Left forelimb (tissue), 1 donor: ENCODE measurements at regions not wholly inside any gene's neighbourhood (a gene's known extent, or its start where the extent isn't known, plus 50 kb on each side); places are given as distances from the start of the nearest gene placed in this dataset.

Source experiments
- DNase-seq: peaks from one replicate; pipeline ENCODE4 v3.0.0-alpha.2; 2018; ENCODE audit warnings: low spot score

- no peak for DNase-seq
These were observed 524.8 kb downstream of the HAO1 start for GRCh38 chr20:7415427-7415826.

- no peak for DNase-seq
These were observed 523.9 kb downstream of the HAO1 start for GRCh38 chr20:7416382-7416781.

- no peak for DNase-seq
These were observed 519.9 kb downstream of the HAO1 start for GRCh38 chr20:7420345-7420744.

- no peak for DNase-seq
These were observed 513.3 kb downstream of the HAO1 start for GRCh38 chr20:7426890-7427496.

DNA sequence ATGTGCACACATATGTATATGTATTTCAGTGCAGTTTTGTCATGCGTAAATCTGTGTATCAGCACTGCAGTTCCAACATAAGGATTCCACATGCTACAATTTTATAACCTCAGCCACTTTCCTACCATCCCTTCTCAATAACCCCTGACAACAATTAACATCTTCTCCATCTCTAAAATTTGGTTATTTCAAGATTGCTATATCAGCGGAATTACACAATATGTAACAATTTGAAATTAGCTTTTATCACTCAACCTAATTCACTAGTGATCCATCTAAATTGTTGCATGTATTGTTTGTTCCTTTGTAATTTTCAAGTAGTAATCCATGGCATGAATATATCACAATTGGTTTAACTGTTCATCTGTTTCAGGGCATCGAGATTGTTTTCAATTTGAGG is 511.3 kb downstream of the HAO1 start:
- no peak for DNase-seq

DNA sequence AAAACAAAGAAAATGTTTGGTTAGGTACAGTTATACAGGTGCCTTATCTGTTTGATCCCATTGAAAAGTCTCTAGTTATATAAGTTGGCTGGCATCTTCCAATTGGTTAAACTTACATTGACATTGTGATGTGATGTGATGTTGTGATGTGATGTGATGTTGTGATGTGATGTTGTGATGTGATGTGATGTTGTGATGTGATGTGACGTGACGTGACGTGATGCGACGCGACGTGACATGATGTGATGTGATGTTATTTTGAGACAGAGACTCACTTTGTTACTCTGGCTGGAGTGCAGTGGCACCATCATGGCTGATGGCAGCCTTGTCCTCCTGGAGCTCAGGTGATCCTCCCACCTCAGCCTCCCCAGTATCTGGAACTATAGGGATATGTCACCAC is 507.6 kb downstream of the HAO1 start:
- DNase-seq: no peak

DNA sequence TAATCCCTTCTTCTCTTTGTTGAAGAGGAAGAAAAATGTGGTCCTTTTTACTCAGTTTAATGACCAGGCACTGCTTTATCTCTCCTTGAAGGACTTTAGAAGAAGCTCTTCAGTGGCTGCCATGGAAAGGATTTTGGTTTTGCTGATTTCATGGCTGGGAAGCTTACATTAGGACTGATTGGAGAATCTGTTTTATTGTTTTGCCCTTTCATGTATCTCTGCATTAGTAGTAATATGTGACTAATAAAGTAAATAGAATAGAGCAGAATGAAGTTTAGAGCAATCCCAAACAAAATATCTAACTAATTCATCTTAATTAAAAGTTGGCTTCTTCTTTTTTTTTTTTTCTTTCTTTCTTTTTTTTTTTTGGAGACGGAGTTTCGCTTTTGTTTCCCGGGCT is 502.9 kb downstream of the HAO1 start:
- no peak for DNase-seq

- DNase-seq: no peak
These were observed 491.0 kb downstream of the HAO1 start for GRCh38 chr20:7449269-7449668.

DNA sequence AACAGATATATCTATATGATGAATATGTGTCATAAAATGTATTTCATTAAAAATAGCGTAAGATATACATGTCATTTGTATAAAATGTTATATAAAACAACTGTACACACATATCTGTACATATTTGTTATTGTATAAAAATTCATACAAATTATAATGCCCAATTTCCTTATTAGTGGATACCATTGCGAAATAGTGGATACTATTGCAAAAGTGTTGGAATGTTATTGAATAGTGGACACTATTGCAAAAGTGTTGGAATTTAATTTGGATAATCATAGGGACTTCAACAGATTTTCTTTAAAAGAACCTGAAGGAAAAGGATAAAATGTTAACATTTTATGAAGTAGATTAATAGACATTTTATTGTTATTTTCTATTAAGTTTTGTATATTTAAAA is 487.4 kb downstream of the HAO1 start:
- DNase-seq: no peak

GRCh38 chr20:7454047-7454446 is 486.2 kb downstream of the HAO1 start:
- no peak for DNase-seq

GRCh38 chr20:7458459-7458858 is 481.8 kb downstream of the HAO1 start:
- DNase-seq: no peak

DNA sequence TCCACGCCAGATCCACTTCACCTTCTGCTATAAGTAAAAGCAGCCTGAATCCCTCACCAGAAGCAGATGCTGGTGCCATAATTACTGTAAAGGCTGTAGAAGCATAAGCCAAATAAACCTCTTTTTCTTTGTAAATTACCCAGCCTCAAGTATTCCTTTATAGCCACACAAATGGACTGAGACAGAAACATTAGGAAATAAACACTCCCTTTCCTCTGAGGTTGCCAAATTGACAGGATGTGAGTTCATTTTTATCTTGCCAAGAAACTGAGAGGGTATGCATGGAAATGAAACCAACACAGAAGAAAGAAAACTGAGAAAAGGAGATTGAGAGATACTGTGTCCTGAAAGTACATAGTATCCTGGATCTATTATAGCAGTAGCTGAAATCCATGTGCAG is 481.2 kb downstream of the HAO1 start:
- no peak for DNase-seq

DNA sequence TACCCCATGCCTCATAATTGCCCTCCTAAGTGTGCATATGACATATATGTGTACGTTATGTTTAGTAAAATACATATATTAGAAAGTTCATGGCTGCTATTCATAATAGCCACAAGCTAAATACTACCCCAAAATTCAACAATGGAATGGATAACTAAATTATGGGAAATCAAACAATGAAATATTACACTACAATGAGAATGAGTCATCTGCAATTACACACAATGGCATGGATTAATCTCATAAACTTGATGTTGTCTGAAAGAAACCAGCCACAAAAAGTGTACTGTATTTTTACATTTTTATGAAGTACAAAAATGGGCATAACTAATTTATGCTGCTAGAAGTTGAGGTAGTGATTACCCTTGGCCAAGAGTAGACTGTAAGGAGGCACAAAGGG is 477.0 kb downstream of the HAO1 start:
- DNase-seq: no peak

GRCh38 chr20:7470912-7471311 is 469.3 kb downstream of the HAO1 start:
- DNase-seq: no peak

- no peak for DNase-seq
These were observed 450.0 kb downstream of the HAO1 start for GRCh38 chr20:7490288-7490687.

DNA sequence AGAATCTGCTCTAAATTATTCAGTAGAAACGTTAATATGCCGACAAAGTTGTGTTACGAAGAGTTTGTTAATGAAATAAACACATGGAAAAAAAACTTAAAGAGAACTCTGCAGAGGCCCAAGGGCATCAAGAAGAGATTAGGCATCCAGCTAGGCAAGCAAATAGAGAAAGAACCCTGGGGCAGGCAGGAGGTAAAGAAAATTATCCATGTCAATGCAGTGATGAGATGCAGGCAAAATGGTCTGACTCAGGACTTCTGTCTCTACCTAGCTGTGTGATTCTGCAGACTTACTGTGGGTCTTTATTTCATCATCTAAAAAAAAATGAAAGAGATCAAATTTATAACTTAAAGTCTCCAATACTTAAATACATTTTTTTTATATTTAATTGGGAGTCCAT is 448.0 kb downstream of the HAO1 start:
- no peak for DNase-seq

DNA sequence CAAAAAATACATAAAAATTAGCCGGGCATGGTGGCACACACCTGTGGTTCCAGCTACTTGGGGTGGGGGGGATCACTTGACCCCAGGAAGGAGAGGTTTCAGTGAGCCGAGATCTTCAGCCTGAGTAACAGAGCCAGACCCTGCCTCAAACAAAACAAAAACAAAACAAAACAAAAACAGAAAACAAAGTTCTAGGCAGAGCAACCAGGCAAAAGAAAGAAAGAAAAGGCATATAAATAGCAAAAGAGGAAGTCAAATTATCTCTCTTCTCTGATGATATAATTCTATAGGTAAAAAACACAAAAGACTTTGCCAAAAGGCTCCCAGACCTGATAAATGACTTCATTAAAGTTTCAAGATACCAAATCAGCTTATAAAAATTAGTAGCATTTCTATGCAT is 446.9 kb downstream of the HAO1 start:
- no peak for DNase-seq

GRCh38 chr20:7496394-7496991 is 443.8 kb downstream of the HAO1 start:
- DNase-seq: no peak

DNA sequence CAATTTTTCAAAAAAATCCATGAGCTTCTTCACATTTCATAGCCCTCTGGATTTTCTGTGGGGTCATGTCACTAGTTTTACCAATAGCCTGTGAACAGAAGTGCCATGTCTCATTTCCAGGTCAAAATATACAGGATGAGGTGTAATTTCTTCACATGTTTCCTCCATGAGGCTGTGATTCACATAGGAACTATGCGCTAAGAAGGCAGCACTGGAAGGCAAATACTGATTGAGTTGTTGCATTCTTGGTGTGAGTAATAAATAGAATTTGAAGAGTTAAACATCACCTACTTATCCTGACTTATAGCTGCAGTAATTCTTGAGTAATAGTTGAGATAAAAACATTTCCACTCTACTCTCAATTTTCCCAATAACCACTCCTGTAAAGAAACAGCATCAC is 442.3 kb downstream of the HAO1 start:
- no peak for DNase-seq

GRCh38 chr20:7499201-7499600 is 441.1 kb downstream of the HAO1 start:
- DNase-seq: no peak

- no peak for DNase-seq
These were observed 440.0 kb downstream of the HAO1 start for GRCh38 chr20:7500231-7500663.

DNA sequence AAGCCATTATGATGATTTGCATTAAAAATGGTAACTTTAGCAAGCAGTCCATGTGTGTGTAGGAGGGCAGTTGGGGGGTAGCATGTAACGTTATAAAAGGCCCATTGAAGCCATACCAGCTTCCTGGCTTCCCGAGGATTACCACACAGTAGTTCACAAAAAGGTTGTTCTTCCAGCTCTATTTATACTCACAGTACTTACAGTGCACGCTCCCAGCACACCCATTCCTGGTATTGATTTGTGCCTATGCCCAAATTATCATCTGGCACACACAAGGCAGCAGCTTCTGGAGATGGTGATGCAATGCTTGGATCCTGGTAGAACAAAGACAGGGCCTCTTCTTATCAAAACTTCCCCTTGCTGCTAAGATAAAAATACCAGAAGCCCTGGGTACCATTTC is 436.8 kb downstream of the HAO1 start:
- no peak for DNase-seq

DNA sequence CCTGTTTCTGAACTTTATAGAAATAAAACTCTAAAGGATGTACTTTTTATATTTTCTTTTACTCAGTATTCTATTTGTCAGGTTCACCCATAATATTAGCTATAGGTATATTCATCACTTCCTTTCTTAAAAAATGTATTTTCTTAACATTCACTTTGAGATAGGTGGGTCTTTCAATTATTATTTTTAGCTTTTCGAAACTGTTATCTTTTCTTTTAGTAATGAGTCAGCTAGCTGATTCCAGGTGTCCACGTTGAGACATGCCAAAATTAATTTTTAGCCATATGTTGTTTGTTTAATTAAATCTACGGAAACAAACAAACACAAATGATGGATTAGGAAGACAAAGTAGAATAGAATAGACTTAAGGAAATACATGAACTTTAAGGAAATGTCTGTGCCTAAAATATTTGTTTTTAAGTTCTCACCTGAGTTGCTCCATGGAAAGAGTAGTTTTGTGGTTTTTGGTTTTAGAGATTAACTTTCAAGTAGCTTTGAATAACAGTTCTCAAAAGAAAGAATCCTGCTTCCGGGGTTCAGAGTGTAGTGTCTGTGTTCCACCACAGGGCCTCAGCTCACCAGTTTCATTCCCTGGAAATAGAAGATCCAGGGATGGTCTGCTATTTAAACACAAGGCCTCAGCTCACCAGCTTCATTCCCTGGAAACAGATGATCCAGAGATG is 435.0 kb downstream of the HAO1 start:
- DNase-seq: no peak

- no peak for DNase-seq
These were observed 434.4 kb downstream of the HAO1 start for GRCh38 chr20:7505835-7506221.
